KMS-11 (cell line): ENCODE measurements at regions not wholly inside any gene's neighbourhood (a gene's known extent, or its start where the extent isn't known, plus 50 kb on each side); places are given as distances from the start of the nearest gene placed in this dataset.

ENCODE experiments used
- H2AFZ ChIP-seq: fragments of 200-600 bp; sonication (generic); 2 replicates; pipeline ENCODE4 v1.6.1; 2016; ENCODE audit warnings: antibody characterized with exemption, mixed run types, low read depth
- H3K27ac ChIP-seq: fragments of 200-600 bp; sonication (generic); 2 replicates; pipeline ENCODE4 v1.6.1; 2016; ENCODE audit warnings: mild to moderate bottlenecking, mixed run types
- H3K27me3 ChIP-seq: fragments of 200-600 bp; sonication (generic); 2 replicates; pipeline ENCODE4 v1.6.1; 2017; ENCODE audit warnings: mild to moderate bottlenecking, low read depth, mixed run types, moderate library complexity; ENCODE audit not compliant: insufficient read depth
- H3K36me3 ChIP-seq: fragments of 200-600 bp; sonication (generic); 2 replicates; pipeline ENCODE4 v1.6.1; 2017; ENCODE audit warnings: mild to moderate bottlenecking, mixed run types; ENCODE audit not compliant: insufficient read depth
- H3K4me1 ChIP-seq: fragments of 200-600 bp; sonication (generic); 2 replicates; pipeline ENCODE4 v1.6.1; 2016; ENCODE audit warnings: mild to moderate bottlenecking, low read depth, mixed run types; ENCODE audit not compliant: poor library complexity, severe bottlenecking
- H3K4me2 ChIP-seq: fragments of 200-600 bp; sonication (generic); 2 replicates; pipeline ENCODE4 v1.7.0; 2016; ENCODE audit warnings: mild to moderate bottlenecking, mixed run types
- H3K4me3 ChIP-seq: fragments of 200-600 bp; sonication (generic); IDR thresholded peaks from 2 replicates; pipeline ENCODE4 v1.6.1; 2017; ENCODE audit warnings: low read depth, low read length, mixed read lengths; ENCODE audit not compliant: insufficient read depth
- H3K79me2 ChIP-seq: fragments of 200-600 bp; sonication (generic); 2 replicates; pipeline ENCODE4 v1.6.1; 2016; ENCODE audit warnings: low read depth, mixed run types; ENCODE audit not compliant: insufficient read depth
- H3K9ac ChIP-seq: fragments of 200-600 bp; sonication (generic); 2 replicates; pipeline ENCODE4 v1.6.1; 2016; ENCODE audit warnings: mild to moderate bottlenecking, mixed run types
- H4K20me1 ChIP-seq: fragments of 200-600 bp; sonication (generic); 2 replicates; pipeline ENCODE4 v1.6.1; 2016; ENCODE audit warnings: mild to moderate bottlenecking, mixed run types; ENCODE audit not compliant: insufficient read depth
- TF ChIP-seq, protein P1 (sequence below): fragments of 200-600 bp; sonication (generic); conservative IDR thresholded peaks from 2 replicates; pipeline ENCODE4 v1.6.1; 2017; ENCODE audit warnings: low read depth, mild to moderate bottlenecking, antibody characterized with exemption, low read length, moderate library complexity, mixed read lengths

DNA sequence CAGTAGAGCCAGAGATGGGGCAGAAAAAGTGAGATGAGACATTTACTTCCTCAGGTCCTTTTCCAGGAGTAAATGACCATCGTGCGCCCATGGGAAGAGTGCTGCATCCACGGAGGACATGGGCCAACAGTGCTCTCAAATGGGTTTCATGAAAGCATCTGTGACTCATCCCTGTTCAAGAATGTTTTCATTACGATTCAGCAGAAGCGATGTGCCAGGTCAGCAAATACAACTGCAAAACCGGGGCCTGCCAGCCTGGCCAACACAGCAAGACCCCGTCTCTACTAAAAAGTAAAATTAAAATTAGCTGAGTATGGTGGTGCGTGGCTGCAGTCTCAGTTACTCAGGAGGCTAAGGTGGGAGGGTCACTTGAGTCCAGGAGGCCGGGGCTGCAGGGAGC lies 125.1 kb downstream of the LY86 start:
- TF ChIP-seq, protein P1, sequence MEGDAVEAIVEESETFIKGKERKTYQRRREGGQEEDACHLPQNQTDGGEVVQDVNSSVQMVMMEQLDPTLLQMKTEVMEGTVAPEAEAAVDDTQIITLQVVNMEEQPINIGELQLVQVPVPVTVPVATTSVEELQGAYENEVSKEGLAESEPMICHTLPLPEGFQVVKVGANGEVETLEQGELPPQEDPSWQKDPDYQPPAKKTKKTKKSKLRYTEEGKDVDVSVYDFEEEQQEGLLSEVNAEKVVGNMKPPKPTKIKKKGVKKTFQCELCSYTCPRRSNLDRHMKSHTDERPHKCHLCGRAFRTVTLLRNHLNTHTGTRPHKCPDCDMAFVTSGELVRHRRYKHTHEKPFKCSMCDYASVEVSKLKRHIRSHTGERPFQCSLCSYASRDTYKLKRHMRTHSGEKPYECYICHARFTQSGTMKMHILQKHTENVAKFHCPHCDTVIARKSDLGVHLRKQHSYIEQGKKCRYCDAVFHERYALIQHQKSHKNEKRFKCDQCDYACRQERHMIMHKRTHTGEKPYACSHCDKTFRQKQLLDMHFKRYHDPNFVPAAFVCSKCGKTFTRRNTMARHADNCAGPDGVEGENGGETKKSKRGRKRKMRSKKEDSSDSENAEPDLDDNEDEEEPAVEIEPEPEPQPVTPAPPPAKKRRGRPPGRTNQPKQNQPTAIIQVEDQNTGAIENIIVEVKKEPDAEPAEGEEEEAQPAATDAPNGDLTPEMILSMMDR = no peak
- Histone ChIP-seq H2AFZ (no peak overlapping the region), H3K27me3 (no peaks in the 10 kb centered on the region), H3K27ac (no peak overlapping the region), H3K9ac (no peak overlapping the region), H3K79me2 (no peaks in the 10 kb centered on the region), H3K4me2 (no peak overlapping the region), H3K4me3 (no peak overlapping the region), H3K36me3 (no peaks in the 10 kb centered on the region), H3K4me1 (no peaks in the 10 kb centered on the region), H4K20me1 (no peaks in the 10 kb centered on the region)

DNA sequence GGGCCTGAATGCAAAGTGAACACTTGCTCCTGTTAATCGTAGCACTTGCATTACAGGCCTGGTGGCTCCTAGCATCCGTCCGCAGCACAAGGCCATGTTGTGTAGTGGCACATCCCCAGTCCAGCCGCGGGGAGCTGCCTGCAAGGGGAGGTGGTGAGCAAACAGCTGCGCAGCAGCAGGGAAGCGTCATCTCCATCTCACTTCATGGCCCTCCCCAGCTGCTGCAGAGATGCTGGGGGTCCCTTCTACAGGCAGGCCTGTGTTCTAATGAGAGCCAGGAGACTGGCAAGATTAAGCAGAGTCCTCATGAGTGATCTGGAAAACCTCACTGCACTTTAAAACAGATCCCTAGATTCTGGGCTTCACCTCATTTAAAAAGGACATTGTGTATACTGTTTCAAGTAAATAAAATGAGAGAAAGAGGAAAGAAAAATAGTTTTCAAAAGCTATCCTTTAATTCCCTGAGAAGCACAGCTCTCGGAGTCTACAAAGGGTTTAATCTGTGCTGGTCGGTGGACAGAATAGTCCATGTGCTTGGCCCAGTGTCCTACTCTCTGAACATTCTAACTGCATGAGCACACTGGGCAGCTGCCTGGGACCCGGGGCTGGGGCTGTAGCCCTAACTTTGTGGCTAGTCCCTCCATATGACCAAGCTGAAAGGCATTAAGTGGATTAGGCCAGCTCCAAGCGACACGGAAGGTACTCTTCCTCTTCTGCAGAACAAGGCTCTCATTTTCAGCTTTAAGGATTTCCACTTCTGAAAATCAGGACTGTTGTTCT lies 125.8 kb downstream of the LY86 start:
- Histone ChIP-seq H3K4me2 (no peak overlapping the region), H3K9ac (no peak overlapping the region), H3K4me3 (no peak overlapping the region), H3K4me1 (no peaks in the 10 kb centered on the region), H3K27me3 (no peaks in the 10 kb centered on the region), H4K20me1 (no peaks in the 10 kb centered on the region), H3K27ac (no peak overlapping the region), H3K79me2 (no peaks in the 10 kb centered on the region), H3K36me3 (no peaks in the 10 kb centered on the region), H2AFZ (no peak overlapping the region)
- TF ChIP-seq, protein P1 = no peak

DNA sequence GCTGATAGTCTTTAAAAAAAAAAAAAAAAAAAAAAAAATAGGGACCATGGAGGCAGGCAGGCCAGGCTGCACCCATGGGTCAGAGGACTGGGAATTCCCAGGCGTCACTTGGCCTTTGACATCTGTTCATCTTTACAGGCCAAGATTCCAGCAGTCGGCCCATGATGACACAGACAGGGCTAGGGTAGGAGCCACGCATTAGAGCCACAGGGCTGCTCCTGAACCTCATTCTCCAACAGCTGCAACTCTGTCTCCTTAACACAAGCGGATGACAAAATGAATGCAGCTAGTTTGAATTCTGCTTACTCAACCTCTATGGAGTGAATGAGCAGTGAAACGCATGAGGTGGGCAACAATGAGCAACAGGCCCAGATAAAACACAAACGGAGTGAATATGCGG lies 126.4 kb downstream of the LY86 start:
- Histone ChIP-seq H3K4me2 (no peak overlapping the region), H3K4me1 (no peaks in the 10 kb centered on the region), H3K79me2 (no peaks in the 10 kb centered on the region), H3K27me3 (no peaks in the 10 kb centered on the region), H4K20me1 (no peaks in the 10 kb centered on the region), H2AFZ (no peak overlapping the region), H3K27ac (no peak overlapping the region), H3K36me3 (no peaks in the 10 kb centered on the region), H3K4me3 (no peak overlapping the region), H3K9ac (no peak overlapping the region)
- TF ChIP-seq, protein P1 = no peak

DNA sequence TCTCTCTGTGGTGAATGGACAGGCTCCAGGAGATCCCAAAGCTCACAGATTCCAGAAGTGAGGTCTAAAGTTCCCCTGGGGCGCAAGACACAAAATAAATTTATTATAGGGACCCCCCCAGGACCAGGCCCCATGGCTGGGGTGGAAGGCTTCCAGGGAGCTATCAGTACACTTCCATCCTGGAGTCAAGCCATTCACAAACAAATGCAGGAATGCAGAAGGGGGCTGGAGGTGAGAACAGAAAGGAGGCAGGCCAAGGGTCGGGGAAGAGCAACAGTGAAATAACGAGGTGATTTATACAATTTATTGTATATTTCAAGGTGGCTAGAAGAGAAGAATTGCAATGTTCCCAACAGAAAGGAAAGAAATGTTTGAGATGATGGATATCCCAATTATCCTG lies 126.9 kb downstream of the LY86 start:
- Histone ChIP-seq H3K4me3 (no peak overlapping the region), H4K20me1 (no peaks in the 10 kb centered on the region), H3K36me3 (no peaks in the 10 kb centered on the region), H3K27me3 (no peaks in the 10 kb centered on the region), H3K79me2 (no peaks in the 10 kb centered on the region), H3K9ac (no peak overlapping the region), H3K4me1 (no peaks in the 10 kb centered on the region), H3K4me2 (no peak overlapping the region), H2AFZ (no peak overlapping the region), H3K27ac (no peak overlapping the region)
- TF ChIP-seq, protein P1 = no peak
